ENCODE measurements at regions not wholly inside any gene's neighbourhood (a gene's known extent, or its start where the extent isn't known, plus 50 kb on each side); places are given as distances from the start of the nearest gene placed in this dataset.
"Not testable (repeated sequence)": the region's sequence is repeated elsewhere in the genome, so short reads cannot be mapped to it uniquely, and the experiment has no call there.

DNA sequence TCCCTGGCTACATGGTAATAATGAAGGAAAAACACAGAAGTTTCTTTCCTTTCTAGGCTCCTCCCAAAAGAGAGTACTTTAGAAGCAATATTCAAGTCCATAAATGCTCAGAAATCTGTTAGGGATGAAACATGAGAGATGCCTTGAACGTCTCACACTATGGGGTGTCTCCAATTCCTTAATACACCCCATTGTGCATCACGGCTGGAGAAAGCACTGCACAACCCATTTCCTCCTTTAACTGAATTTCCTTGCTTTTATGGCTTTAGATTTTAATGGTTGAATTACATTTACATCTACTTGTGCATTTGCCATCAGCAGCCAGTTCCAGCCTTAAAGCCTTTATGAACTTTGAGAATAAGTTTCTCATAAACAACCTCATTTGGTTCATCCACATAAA, 498.9 kb upstream of the PTBP2 start:
- Histone ChIP-seq H3K4me3 (no peak overlapping the region), H3K4me1 (no peaks in the 10 kb centered on the region), H3K27me3 (no peaks in the 10 kb centered on the region), H3K27ac (no peak overlapping the region), H3K36me3 (no peaks in the 10 kb centered on the region), H3K9me3 (no peaks in the 10 kb centered on the region)
- no peak for ATAC-seq
- 73 to 86% methylated on average over 2 of the region's 2 CpGs for WGBS, 2 donors (ENCODE audit: low coverage in 1 of 2)
- no peak for TF ChIP-seq POLR2A (IDR thresholded peaks at IDR 0.05)
- no peak for TF ChIP-seq EP300 (IDR thresholded peaks at IDR 0.05)
- no peak for TF ChIP-seq POLR2AphosphoS5 (IDR thresholded peaks at IDR 0.05)
- TF ChIP-seq, protein P1, sequence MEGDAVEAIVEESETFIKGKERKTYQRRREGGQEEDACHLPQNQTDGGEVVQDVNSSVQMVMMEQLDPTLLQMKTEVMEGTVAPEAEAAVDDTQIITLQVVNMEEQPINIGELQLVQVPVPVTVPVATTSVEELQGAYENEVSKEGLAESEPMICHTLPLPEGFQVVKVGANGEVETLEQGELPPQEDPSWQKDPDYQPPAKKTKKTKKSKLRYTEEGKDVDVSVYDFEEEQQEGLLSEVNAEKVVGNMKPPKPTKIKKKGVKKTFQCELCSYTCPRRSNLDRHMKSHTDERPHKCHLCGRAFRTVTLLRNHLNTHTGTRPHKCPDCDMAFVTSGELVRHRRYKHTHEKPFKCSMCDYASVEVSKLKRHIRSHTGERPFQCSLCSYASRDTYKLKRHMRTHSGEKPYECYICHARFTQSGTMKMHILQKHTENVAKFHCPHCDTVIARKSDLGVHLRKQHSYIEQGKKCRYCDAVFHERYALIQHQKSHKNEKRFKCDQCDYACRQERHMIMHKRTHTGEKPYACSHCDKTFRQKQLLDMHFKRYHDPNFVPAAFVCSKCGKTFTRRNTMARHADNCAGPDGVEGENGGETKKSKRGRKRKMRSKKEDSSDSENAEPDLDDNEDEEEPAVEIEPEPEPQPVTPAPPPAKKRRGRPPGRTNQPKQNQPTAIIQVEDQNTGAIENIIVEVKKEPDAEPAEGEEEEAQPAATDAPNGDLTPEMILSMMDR (IDR thresholded peaks at IDR 0.05): no peak

DNA sequence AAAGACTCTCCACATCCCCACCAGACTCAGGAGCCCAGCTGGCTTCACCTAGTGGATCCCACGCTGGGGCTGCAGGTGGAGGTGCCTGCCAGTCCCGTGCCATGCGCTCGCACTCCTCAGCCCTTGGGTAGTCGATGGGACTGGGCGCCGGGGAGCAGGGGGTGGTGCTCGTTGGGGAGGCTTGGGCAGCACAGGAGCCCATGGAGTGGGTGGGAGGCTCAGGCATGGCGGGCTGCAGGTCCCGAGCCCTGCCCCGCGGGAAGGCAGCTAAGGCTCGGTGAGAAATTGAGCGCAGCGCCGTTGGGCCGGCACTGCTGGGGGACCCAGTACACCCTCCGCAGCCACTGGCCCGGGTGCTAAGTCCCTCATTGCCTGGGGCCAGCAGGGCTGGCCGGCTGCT, 497.4 kb upstream of the PTBP2 start:
- H3K27ac ChIP-seq, H3K27me3 ChIP-seq, ATAC-seq, H3K4me1 ChIP-seq, H3K9me3 ChIP-seq, H3K36me3 ChIP-seq, H3K4me3 ChIP-seq: not testable (repeated sequence)
- no CpG with 5 or more reads among the region's 20 CpGs for WGBS, 2 donors (ENCODE audit: low coverage in 1 of 2)

DNA sequence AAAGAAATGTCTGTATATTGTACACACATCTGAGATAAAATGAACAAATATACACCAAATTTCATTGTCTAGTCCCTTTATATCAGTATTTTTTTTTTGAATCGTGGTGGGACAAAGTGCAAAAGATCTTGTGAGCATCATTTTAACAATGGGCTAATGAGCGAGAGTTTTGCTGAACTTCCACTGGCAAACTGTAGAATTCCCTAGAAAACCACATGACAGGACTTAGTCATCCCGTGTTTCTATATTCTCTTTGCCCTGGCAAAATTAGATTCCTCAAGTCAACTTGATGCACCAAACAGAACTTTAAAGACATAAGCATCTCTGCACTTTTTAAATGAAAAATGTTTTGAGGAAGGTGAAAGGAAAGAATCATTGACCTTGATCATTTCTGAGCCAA, 488.2 kb upstream of the PTBP2 start:
- 84 to 87% methylated on average over 3 of the region's 3 CpGs for WGBS, 2 donors (ENCODE audit: low coverage in 1 of 2)
- no peak for ATAC-seq
- H3K9me3 ChIP-seq: no peaks in the 10 kb centered on the region
- H3K27ac ChIP-seq: no peak overlapping the region
- H3K4me3 ChIP-seq: no peak overlapping the region
- peaks cover 4 to 36% (median 9%) of the 10 kb centered on the region in 3 donors for H3K4me1 ChIP-seq
- TF ChIP-seq, protein P1 (IDR thresholded peaks at IDR 0.05): no peak
- TF ChIP-seq EP300 (IDR thresholded peaks at IDR 0.05) (no peak), POLR2AphosphoS5 (IDR thresholded peaks at IDR 0.05) (no peak), POLR2A (IDR thresholded peaks at IDR 0.05) (no peak)
- no peaks in the 10 kb centered on the region for H3K36me3 ChIP-seq
- no peaks in the 10 kb centered on the region for H3K27me3 ChIP-seq

DNA sequence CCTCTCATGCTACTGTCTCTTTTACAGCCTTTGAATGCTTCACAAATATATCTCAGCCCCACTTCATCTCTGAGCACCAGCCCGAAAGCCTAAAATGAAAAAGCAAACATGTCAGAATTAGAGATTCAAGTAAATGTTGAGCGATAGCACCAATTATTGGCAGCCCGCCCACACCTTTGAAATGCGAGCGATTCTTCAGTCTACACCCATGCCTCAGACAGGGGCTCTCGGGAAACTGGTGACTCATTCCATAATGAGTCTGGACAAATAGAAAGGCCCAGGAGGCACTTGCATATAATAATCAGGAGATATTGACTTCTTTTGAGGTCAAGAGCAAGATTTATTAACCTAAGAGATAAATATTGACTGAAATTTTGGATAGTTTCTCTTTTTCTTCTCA, 487.3 kb upstream of the PTBP2 start:
- H3K9me3 ChIP-seq: no peaks in the 10 kb centered on the region
- H3K4me3 ChIP-seq: no peak overlapping the region
- ATAC-seq: no peak
- H3K27ac ChIP-seq: peak overlapping the region; percentile 12 to 53 (median 25)
- H3K36me3 ChIP-seq: no peaks in the 10 kb centered on the region
- TF ChIP-seq EP300 (IDR thresholded peaks at IDR 0.05) (no peak), POLR2AphosphoS5 (IDR thresholded peaks at IDR 0.05) (no peak), POLR2A (IDR thresholded peaks at IDR 0.05) (no peak)
- TF ChIP-seq, protein P1 (IDR thresholded peaks at IDR 0.05): no peak
- peaks cover 4 to 36% (median 9%) of the 10 kb centered on the region in 3 donors for H3K4me1 ChIP-seq
- H3K27me3 ChIP-seq: no peaks in the 10 kb centered on the region
- WGBS, 2 donors (ENCODE audit: low coverage in 1 of 2): 15 to 23% methylated on average over 5 to 6 of the region's 6 CpGs

- no peaks in the 10 kb centered on the region for H3K36me3 ChIP-seq
- H3K27me3 ChIP-seq: no peaks in the 10 kb centered on the region
- H3K4me1 ChIP-seq: peaks cover 4 to 36% (median 9%) of the 10 kb centered on the region in 3 donors
- 18 to 45% methylated on average over 3 of the region's 4 CpGs for WGBS, 2 donors (ENCODE audit: low coverage in 1 of 2)
- TF ChIP-seq EP300 (IDR thresholded peaks at IDR 0.05) (no peak), POLR2AphosphoS5 (IDR thresholded peaks at IDR 0.05) (peak; percentile 26)
- TF ChIP-seq, protein P1 (IDR thresholded peaks at IDR 0.05): peak; percentile 52 to 76 (median 70)
- H3K9me3 ChIP-seq: no peaks in the 10 kb centered on the region
- H3K4me3 ChIP-seq: no peak overlapping the region
- peak overlapping the region in 2 of 4 donors; percentile 26 to 49 for H3K27ac ChIP-seq
- ATAC-seq: peak; percentile 34
Observed at GRCh38 chr1:96236156-96236739, 485.3 kb upstream of the PTBP2 start.
